HEK293 (cell line): ENCODE measurements at regions not wholly inside any gene's neighbourhood (a gene's known extent, or its start where the extent isn't known, plus 50 kb on each side); places are given as distances from the start of the nearest gene placed in this dataset.

ENCODE experiments used
- ATF2 ChIP-seq: fragments of 450-650 bp; formaldehyde crosslinking; IDR thresholded peaks from 2 replicates; pipeline ENCODE4 v1.5.1; 2016; ENCODE audit warnings: missing biosample characterization, missing genetic modification characterization, low read depth
- BCL11A ChIP-seq: fragments of 450-650 bp; formaldehyde crosslinking; IDR thresholded peaks from 2 replicates; pipeline ENCODE4 v1.5.1; 2016; ENCODE audit warnings: low read depth, missing biosample characterization, missing genetic modification characterization
- CTCF ChIP-seq: fragments of 450-650 bp; formaldehyde crosslinking; IDR thresholded peaks from 2 replicates; pipeline ENCODE4 v1.5.1; 2016; ENCODE audit warnings: missing biosample characterization, missing genetic modification characterization
- REPIN1 ChIP-seq: fragments of 450-650 bp; formaldehyde crosslinking; IDR thresholded peaks from 2 replicates; pipeline ENCODE4 v1.5.1; 2017; ENCODE audit warnings: missing biosample characterization, missing genetic modification characterization, low read depth
- ZBTB10 ChIP-seq: fragments of 450-650 bp; formaldehyde crosslinking; IDR thresholded peaks from 2 replicates; pipeline ENCODE4 v1.5.1; 2016; ENCODE audit warnings: missing biosample characterization, missing genetic modification characterization
- ZFP3 ChIP-seq: fragments of 450-650 bp; formaldehyde crosslinking; IDR thresholded peaks from 2 replicates; pipeline ENCODE4 v1.5.1; 2016; ENCODE audit warnings: low read depth, missing biosample characterization, missing genetic modification characterization
- ZNF16 ChIP-seq: fragments of 450-650 bp; formaldehyde crosslinking; IDR thresholded peaks from 2 replicates; pipeline ENCODE4 v1.5.1; 2016; ENCODE audit warnings: low read depth, missing biosample characterization, missing genetic modification characterization
- ZNF23 ChIP-seq: fragments of 450-650 bp; formaldehyde crosslinking; IDR thresholded peaks from 2 replicates; pipeline ENCODE4 v1.5.1; 2016; ENCODE audit warnings: missing biosample characterization, missing genetic modification characterization, borderline replicate concordance
- ZNF292 ChIP-seq: fragments of 450-650 bp; formaldehyde crosslinking; IDR thresholded peaks from 2 replicates; pipeline ENCODE4 v1.5.1; 2016; ENCODE audit warnings: low read depth, missing biosample characterization, missing genetic modification characterization, borderline replicate concordance
- ZNF350 ChIP-seq: fragments of 450-650 bp; formaldehyde crosslinking; IDR thresholded peaks from 2 replicates; pipeline ENCODE4 v1.5.0; 2017; ENCODE audit warnings: missing biosample characterization, mild to moderate bottlenecking, missing genetic modification characterization
- ZNF571 ChIP-seq: fragments of 450-650 bp; formaldehyde crosslinking; IDR thresholded peaks from 2 replicates; pipeline ENCODE4 v1.5.0; 2017; ENCODE audit warnings: missing biosample characterization, missing genetic modification characterization
- ZNF777 ChIP-seq: fragments of 450-650 bp; formaldehyde crosslinking; IDR thresholded peaks from 2 replicates; pipeline ENCODE4 v1.5.1; 2017; ENCODE audit warnings: missing biosample characterization, missing genetic modification characterization, borderline replicate concordance
- ZNF792 ChIP-seq: fragments of 450-650 bp; formaldehyde crosslinking; IDR thresholded peaks from 2 replicates; pipeline ENCODE4 v1.5.1; 2016; ENCODE audit warnings: missing biosample characterization, missing genetic modification characterization

- no peak for TF ChIP-seq CTCF (tag by site-specific recombination)
- TF ChIP-seq ZNF292, result no peak
- TF ChIP-seq ZNF23 (tag by site-specific recombination), result no peak
- TF ChIP-seq ZNF571 (tag by site-specific recombination), result no peak
- TF ChIP-seq ZNF350 (tag by site-specific recombination), result no peak
- no peak for TF ChIP-seq ZNF777 (tag by site-specific recombination)
- TF ChIP-seq ZNF792 (tag by site-specific recombination), result no peak
- no peak for TF ChIP-seq ZNF16 (tag by site-specific recombination)
- no peak for TF ChIP-seq ZBTB10
- TF ChIP-seq ATF2 (tag by site-specific recombination), result no peak
- no peak for TF ChIP-seq REPIN1
- no peak for TF ChIP-seq ZFP3 (tag by site-specific recombination)
- TF ChIP-seq BCL11A, result no peak
These were observed 237.2 kb downstream of the SPATA18 start for GRCh38 chr4:52288212-52288855.
